PFSK-1 (cell line): ENCODE measurements at regions not wholly inside any gene's neighbourhood (a gene's known extent, or its start where the extent isn't known, plus 50 kb on each side); places are given as distances from the start of the nearest gene placed in this dataset.

Experiments used
- FOXP2 ChIP-seq: optimal IDR thresholded peaks from 2 replicates; pipeline ENCODE3; 2011; ENCODE audit warnings: borderline replicate concordance, control low read depth, inconsistent platforms; ENCODE audit not compliant: insufficient read depth; ENCODE audit errors: extremely low read length, extremely low read depth
- POLR2AphosphoS5 ChIP-seq: IDR thresholded peaks from 2 replicates; pipeline ENCODE4 v1.6.1; 2012; ENCODE audit warnings: low read depth, mild to moderate bottlenecking, control low read depth, low read length, moderate library complexity
- SIN3A ChIP-seq: IDR thresholded peaks from 2 replicates; pipeline ENCODE4 v1.6.1; 2012; ENCODE audit warnings: mild to moderate bottlenecking, low read length, moderate library complexity, borderline replicate concordance; ENCODE audit not compliant: insufficient read depth
- TAF1 ChIP-seq: IDR thresholded peaks from 2 replicates; pipeline ENCODE4 v1.6.1; 2012; ENCODE audit warnings: low read length, control low read depth, borderline replicate concordance; ENCODE audit not compliant: insufficient read depth
- TF ChIP-seq, protein P1 (sequence below), 2 experiments: IDR thresholded peaks; 2 replicates each; pipeline versions ENCODE4 v1.6.1 to v1.8.0; 2011 to 2012; ENCODE audit warnings: low read depth in 2 of 2, low read length in 2 of 2, control low read depth in 1 of 2, inconsistent platforms in 1 of 2, mild to moderate bottlenecking in 1 of 2, moderate library complexity in 1 of 2; ENCODE audit not compliant: insufficient read depth in 1 of 2

DNA sequence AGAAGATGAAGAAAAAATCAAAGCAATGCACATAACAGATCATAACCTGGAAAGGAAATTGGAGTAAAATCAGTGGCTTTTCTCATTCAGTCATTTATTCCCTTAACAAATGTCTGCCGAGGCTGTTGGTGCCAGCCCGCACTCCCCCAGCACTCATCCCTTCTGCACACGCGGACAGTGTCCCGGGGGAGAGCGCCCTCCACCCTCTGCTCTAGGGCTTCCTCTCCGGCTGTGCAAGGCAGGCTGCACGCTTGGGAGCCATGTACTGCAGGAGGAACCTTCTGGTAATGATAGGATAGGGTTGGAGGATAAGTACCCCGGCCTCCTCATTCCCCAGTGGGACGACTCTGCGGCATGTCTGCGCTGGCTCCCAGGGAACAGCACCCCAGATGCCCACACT is 134.5 kb downstream of the PAX1 start:
- TF ChIP-seq, protein P1, sequence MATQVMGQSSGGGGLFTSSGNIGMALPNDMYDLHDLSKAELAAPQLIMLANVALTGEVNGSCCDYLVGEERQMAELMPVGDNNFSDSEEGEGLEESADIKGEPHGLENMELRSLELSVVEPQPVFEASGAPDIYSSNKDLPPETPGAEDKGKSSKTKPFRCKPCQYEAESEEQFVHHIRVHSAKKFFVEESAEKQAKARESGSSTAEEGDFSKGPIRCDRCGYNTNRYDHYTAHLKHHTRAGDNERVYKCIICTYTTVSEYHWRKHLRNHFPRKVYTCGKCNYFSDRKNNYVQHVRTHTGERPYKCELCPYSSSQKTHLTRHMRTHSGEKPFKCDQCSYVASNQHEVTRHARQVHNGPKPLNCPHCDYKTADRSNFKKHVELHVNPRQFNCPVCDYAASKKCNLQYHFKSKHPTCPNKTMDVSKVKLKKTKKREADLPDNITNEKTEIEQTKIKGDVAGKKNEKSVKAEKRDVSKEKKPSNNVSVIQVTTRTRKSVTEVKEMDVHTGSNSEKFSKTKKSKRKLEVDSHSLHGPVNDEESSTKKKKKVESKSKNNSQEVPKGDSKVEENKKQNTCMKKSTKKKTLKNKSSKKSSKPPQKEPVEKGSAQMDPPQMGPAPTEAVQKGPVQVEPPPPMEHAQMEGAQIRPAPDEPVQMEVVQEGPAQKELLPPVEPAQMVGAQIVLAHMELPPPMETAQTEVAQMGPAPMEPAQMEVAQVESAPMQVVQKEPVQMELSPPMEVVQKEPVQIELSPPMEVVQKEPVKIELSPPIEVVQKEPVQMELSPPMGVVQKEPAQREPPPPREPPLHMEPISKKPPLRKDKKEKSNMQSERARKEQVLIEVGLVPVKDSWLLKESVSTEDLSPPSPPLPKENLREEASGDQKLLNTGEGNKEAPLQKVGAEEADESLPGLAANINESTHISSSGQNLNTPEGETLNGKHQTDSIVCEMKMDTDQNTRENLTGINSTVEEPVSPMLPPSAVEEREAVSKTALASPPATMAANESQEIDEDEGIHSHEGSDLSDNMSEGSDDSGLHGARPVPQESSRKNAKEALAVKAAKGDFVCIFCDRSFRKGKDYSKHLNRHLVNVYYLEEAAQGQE (IDR thresholded peaks at IDR 0.05; ENCODE audit: insufficient read depth in 1 of 2, low read depth in 2 of 2, low read length in 2 of 2): no peak
- no peak for TF ChIP-seq POLR2AphosphoS5
- no peak for TF ChIP-seq SIN3A
- no peak for TF ChIP-seq TAF1
- TF ChIP-seq FOXP2: no peak
